ENCODE measurements at regions not wholly inside any gene's neighbourhood (a gene's known extent, or its start where the extent isn't known, plus 50 kb on each side); places are given as distances from the start of the nearest gene placed in this dataset.

DNA sequence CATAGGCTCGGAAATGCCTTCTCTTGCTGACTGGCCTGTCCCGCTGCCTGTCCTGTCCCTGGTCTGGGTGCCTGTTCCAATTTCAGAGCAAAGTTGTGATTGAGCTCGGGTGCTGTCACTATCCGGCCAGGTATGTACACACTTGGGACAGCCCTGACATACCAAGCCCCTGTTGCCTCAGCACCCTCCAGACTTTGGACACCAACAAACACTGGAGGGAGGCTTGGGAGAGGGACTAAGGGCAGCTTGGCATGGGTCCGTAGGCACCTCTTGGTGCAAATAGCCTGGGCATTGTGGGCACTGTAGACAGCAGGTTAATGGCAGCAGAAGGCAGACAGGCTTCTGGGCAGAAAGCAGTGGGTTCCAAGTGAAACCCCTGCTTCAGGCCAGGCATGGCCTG is 86.3 kb upstream of the SEMA6A start:
- no peak for TF ChIP-seq CTCF (IDR thresholded peaks at IDR 0.05; ENCODE audit: borderline replicate concordance, control extremely low read depth, extremely low read depth, insufficient read depth, missing control alignments)
- DNase-seq (ENCODE audit: low spot score): no peak
- in situ Hi-C loops (cut with MboI; ENCODE audit: low sequenced_read_pairs, unreplicated experiment): no loop called here

DNA sequence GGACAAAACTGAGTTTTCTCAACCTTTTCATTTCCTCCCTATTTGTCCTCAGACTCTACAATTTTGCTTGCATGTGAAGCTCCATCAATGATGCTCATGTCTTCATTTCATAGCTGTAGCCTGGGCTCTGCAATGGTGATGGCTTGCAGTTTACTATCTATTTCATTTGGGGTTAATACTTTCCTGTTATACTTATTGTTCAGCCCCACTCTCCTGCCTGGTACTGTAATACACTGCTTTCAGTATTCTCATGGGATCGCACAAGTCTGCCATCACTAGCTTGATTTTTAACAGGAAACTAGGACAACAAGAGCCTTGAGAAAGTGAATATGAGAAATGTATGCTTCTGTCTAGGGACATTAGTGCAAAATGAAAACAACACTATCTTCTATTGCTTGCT is 84.2 kb upstream of the SEMA6A start:
- no peak for TF ChIP-seq CTCF (IDR thresholded peaks at IDR 0.05; ENCODE audit: borderline replicate concordance, control extremely low read depth, extremely low read depth, insufficient read depth, missing control alignments)
- DNase-seq (ENCODE audit: low spot score): no peak
- in situ Hi-C loops (cut with MboI; ENCODE audit: low sequenced_read_pairs, unreplicated experiment): no loop called here

GRCh38 chr5:116658141-116658540 is 83.5 kb upstream of the SEMA6A start:
- TF ChIP-seq CTCF (IDR thresholded peaks at IDR 0.05; ENCODE audit: borderline replicate concordance, control extremely low read depth, extremely low read depth, insufficient read depth, missing control alignments): no peak
- DNase-seq (ENCODE audit: low spot score): no peak
- in situ Hi-C loops (cut with MboI; ENCODE audit: low sequenced_read_pairs, unreplicated experiment): no loop called here

GRCh38 chr5:116655431-116655830 is 80.8 kb upstream of the SEMA6A start:
- no peak for TF ChIP-seq CTCF (IDR thresholded peaks at IDR 0.05; ENCODE audit: borderline replicate concordance, control extremely low read depth, extremely low read depth, insufficient read depth, missing control alignments)
- in situ Hi-C loops (cut with MboI; ENCODE audit: low sequenced_read_pairs, unreplicated experiment): no loop called here
- no peak for DNase-seq (ENCODE audit: low spot score)

DNA sequence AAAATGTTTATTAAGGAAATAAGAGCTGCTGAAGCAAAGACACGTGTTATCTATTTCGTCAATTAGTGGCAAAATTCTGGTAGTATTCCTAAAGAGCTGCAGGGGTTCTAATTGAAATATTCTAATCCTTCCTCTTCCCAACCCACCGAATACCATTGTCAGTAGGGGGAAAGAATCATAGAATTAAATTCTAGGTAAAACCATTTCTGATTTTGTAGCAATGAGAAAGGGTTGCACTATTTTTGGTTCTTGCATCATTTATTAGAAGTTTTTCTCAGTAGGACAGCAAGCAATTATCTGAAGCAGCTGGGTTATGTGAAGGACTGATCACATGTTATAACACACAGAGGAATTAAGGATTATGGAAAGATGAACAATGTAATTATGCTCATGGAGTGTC is 80.3 kb upstream of the SEMA6A start:
- no peak for TF ChIP-seq CTCF (IDR thresholded peaks at IDR 0.05; ENCODE audit: borderline replicate concordance, control extremely low read depth, extremely low read depth, insufficient read depth, missing control alignments)
- in situ Hi-C loops (cut with MboI; ENCODE audit: low sequenced_read_pairs, unreplicated experiment): no loop called here
- no peak for DNase-seq (ENCODE audit: low spot score)

- in situ Hi-C loops (cut with MboI; ENCODE audit: low sequenced_read_pairs, unreplicated experiment): no loop called here
- no peak for DNase-seq (ENCODE audit: low spot score)
- no peak for TF ChIP-seq CTCF (IDR thresholded peaks at IDR 0.05; ENCODE audit: borderline replicate concordance, control extremely low read depth, extremely low read depth, insufficient read depth, missing control alignments)
Observed at GRCh38 chr5:116652903-116653302, 78.3 kb upstream of the SEMA6A start.

GRCh38 chr5:116652196-116652729 is 77.6 kb upstream of the SEMA6A start:
- no peak for TF ChIP-seq CTCF (IDR thresholded peaks at IDR 0.05; ENCODE audit: borderline replicate concordance, control extremely low read depth, extremely low read depth, insufficient read depth, missing control alignments)
- peak; percentile 44 for DNase-seq (ENCODE audit: low spot score)
- in situ Hi-C loops (cut with MboI; ENCODE audit: low sequenced_read_pairs, unreplicated experiment): no loop called here
